Endothelial cell of umbilical vein (primary cell): ENCODE measurements at regions not wholly inside any gene's neighbourhood (a gene's known extent, or its start where the extent isn't known, plus 50 kb on each side); places are given as distances from the start of the nearest gene placed in this dataset.

Experiments
- CTCF ChIP-seq, 2 donors: IDR thresholded peaks; 1 replicate in 1 of 2; 2 replicates in 1 of 2; pipeline ENCODE4 v1.5.1; 2011; ENCODE audit warnings: low read length in 2 of 2, mild to moderate bottlenecking in 2 of 2, moderate library complexity in 2 of 2, control low read depth in 1 of 2, inconsistent platforms in 1 of 2, low read depth in 1 of 2; ENCODE audit not compliant: insufficient read depth in 1 of 2; ENCODE audit errors: extremely low read depth in 1 of 2
- EZH2 ChIP-seq: IDR thresholded peaks from 2 replicates; pipeline ENCODE4 v1.6.1; 2012; ENCODE audit warnings: borderline replicate concordance, low read depth, mild to moderate bottlenecking, moderate library complexity, low read length, inconsistent platforms; ENCODE audit not compliant: severe bottlenecking
- FOS ChIP-seq: IDR thresholded peaks from 2 replicates; pipeline ENCODE4 v1.6.1; 2011; ENCODE audit warnings: mild to moderate bottlenecking, low read length, moderate library complexity, borderline replicate concordance; ENCODE audit not compliant: insufficient read depth
- GATA2 ChIP-seq: IDR thresholded peaks from 2 replicates; pipeline ENCODE4 v1.7.0; 2011; ENCODE audit warnings: low read depth, mild to moderate bottlenecking, moderate library complexity, mixed read lengths, low read length; ENCODE audit not compliant: insufficient read length, insufficient read depth
- JUN ChIP-seq: IDR thresholded peaks from 2 replicates; pipeline ENCODE4 v1.6.1; 2011; ENCODE audit warnings: borderline replicate concordance, low read depth; ENCODE audit not compliant: insufficient read length, insufficient read depth
- MAX ChIP-seq: IDR thresholded peaks from 2 replicates; pipeline ENCODE4 v1.6.1; 2011; ENCODE audit not compliant: insufficient read depth, insufficient read length
- MYC ChIP-seq: IDR thresholded peaks from one replicate; pipeline ENCODE4 v1.6.1; 2011; ENCODE audit warnings: mild to moderate bottlenecking, low read depth, low read length
- POLR2A ChIP-seq: IDR thresholded peaks from 2 replicates; pipeline ENCODE4 v1.6.1; 2012; ENCODE audit warnings: low read depth, mild to moderate bottlenecking, control low read depth, low read length
- POLR2AphosphoS5 ChIP-seq: IDR thresholded peaks from 2 replicates; pipeline ENCODE4 v1.6.1; 2012; ENCODE audit warnings: low read depth, mild to moderate bottlenecking, control low read depth, low read length, moderate library complexity; ENCODE audit not compliant: insufficient read depth

- TF ChIP-seq CTCF (IDR thresholded peaks at IDR 0.05; ENCODE audit: extremely low read depth in 1 of 2, insufficient read depth in 1 of 2, low read depth in 1 of 2, low read length in 2 of 2) (no peak), POLR2A (no peak), MAX (no peak), POLR2AphosphoS5 (no peak), JUN (no peak), EZH2 (no peak), GATA2 (no peak), MYC (no peak), FOS (no peak)
These were observed 490.3 kb upstream of the GOT2 start for GRCh38 chr16:59224401-59224800.
